MCF 10A (cell line): ENCODE measurements at regions not wholly inside any gene's neighbourhood (a gene's known extent, or its start where the extent isn't known, plus 50 kb on each side); places are given as distances from the start of the nearest gene placed in this dataset.

Experiments used
- BruUV-seq: library from RNA; stranded (reverse); fragments of 400-500 nt; replicated peaks from 2 replicates; lab custom pipeline; 2021; lab: Mats Ljungman, UMichigan
- CTCF ChIA-PET: fragments of 300-600 bp; sonication (Branson Sonifier 250); formaldehyde crosslinking; extraction: SDS; loops from one replicate; lab custom pipeline; 2021; ENCODE audit warnings: antibody characterized with exemption, inconsistent platforms; lab: Yijun Ruan, JAX
- POLR2A ChIA-PET: fragments of 300-600, 350-650 bp; sonication (Branson Sonifier 250); formaldehyde crosslinking; extraction: SDS; loops from one replicate; lab custom pipeline; 2020; ENCODE audit warnings: antibody characterized with exemption, inconsistent platforms; lab: Yijun Ruan, JAX
- DNase-seq: peaks from one replicate; pipeline ENCODE4 v3.0.0-alpha.2; 2018; ENCODE audit not compliant: unreplicated experiment
- H3K27ac Mint-ChIP-seq: one replicate; pipeline ENCODE4 v1.8.0; 2022; ENCODE audit warnings: mild to moderate bottlenecking, low read depth, mixed read lengths; ENCODE audit not compliant: unreplicated experiment
- H3K27me3 Mint-ChIP-seq: one replicate; pipeline ENCODE4 v1.8.0; 2022; ENCODE audit warnings: mixed read lengths; ENCODE audit not compliant: insufficient read depth, unreplicated experiment
- H3K36me3 Mint-ChIP-seq: one replicate; pipeline ENCODE4 v1.8.0; 2022; ENCODE audit warnings: mild to moderate bottlenecking, moderate library complexity, mixed read lengths; ENCODE audit not compliant: insufficient read depth, unreplicated experiment
- H3K4me1 Mint-ChIP-seq: one replicate; pipeline ENCODE4 v1.8.0; 2022; ENCODE audit warnings: mixed read lengths; ENCODE audit not compliant: insufficient read depth, unreplicated experiment
- H3K4me3 Mint-ChIP-seq: one replicate; pipeline ENCODE4 v1.8.0; 2022; ENCODE audit warnings: mild to moderate bottlenecking, moderate library complexity, mixed read lengths; ENCODE audit not compliant: unreplicated experiment
- H3K9me3 Mint-ChIP-seq: one replicate; pipeline ENCODE4 v1.8.0; 2022; ENCODE audit warnings: mixed read lengths; ENCODE audit not compliant: unreplicated experiment
- CTCF ChIP-seq: fragments of 200-600 bp; IDR thresholded peaks from one replicate; pipeline ENCODE4 v1.8.0; 2022; ENCODE audit warnings: antibody characterized with exemption, mild to moderate bottlenecking; ENCODE audit not compliant: unreplicated experiment
- intact Hi-C: fragments of 100-400 bp; cut with micrococcal nuclease; formaldehyde crosslinking; loops from 2 replicates; pipeline ENCODE4 v1.14.1; 2022

GRCh38 chr1:29970747-29971325 lies 734.5 kb downstream of the PTPRU start:
- no peak overlapping the region for H3K27ac Mint-ChIP-seq
- intact Hi-C loops: no loop called here
- peaks cover 7% of the 10 kb centered on the region for H3K4me1 Mint-ChIP-seq

GRCh38 chr1:29969576-29969975 lies 733.3 kb downstream of the PTPRU start:
- ChIA-PET CTCF (interaction anchor here (0.9 kb wide), 1 partner anchor 142 kb away, joined by 3 read pairs; no protein-coding TSS in a partner anchor), POLR2A (interaction anchor here (0.6 kb wide), 2 partner anchors 53 to 588 kb away, joined by 3 to 4 read pairs; no protein-coding TSS in a partner anchor)
- no peak for TF ChIP-seq CTCF
- Mint-ChIP-seq H3K4me3 (no peak overlapping the region), H3K36me3 (no peaks in the 10 kb centered on the region), H3K27ac (no peak overlapping the region), H3K27me3 (peaks cover 58% of the 10 kb centered on the region), H3K4me1 (peaks cover 6% of the 10 kb centered on the region), H3K9me3 (no peaks in the 10 kb centered on the region)
- intact Hi-C loops: no loop called here
- DNase-seq: no peak
- no TSS peak for BruUV-seq

More at GRCh38 chr1:29970747-29971325, 734.5 kb downstream of the PTPRU start:
- Mint-ChIP-seq H3K9me3 (no peaks in the 10 kb centered on the region), H3K4me3 (no peak overlapping the region), H3K27me3 (peaks cover 54% of the 10 kb centered on the region), H3K36me3 (no peaks in the 10 kb centered on the region)
- no peak for DNase-seq
- no peak for TF ChIP-seq CTCF
- no TSS peak for BruUV-seq
- ChIA-PET POLR2A (interaction anchor here (0.6 kb wide), 1 partner anchor 15 kb away, joined by 3 read pairs; no protein-coding TSS in a partner anchor), CTCF (no interaction called here)

GRCh38 chr1:29967261-29967660 lies 730.9 kb downstream of the PTPRU start:
- BruUV-seq: no TSS peak
- intact Hi-C loops: no loop called here
- H3K4me3 Mint-ChIP-seq: no peak overlapping the region
- no peaks in the 10 kb centered on the region for H3K9me3 Mint-ChIP-seq
- H3K27me3 Mint-ChIP-seq: peaks cover 57% of the 10 kb centered on the region
- no peak overlapping the region for H3K27ac Mint-ChIP-seq
- no peak for TF ChIP-seq CTCF
- H3K36me3 Mint-ChIP-seq: no peaks in the 10 kb centered on the region
- DNase-seq: no peak
- H3K4me1 Mint-ChIP-seq: no peaks in the 10 kb centered on the region
- ChIA-PET POLR2A (no interaction called here), CTCF (no interaction called here)

GRCh38 chr1:29966526-29967045 lies 730.3 kb downstream of the PTPRU start:
- Mint-ChIP-seq H3K36me3 (no peaks in the 10 kb centered on the region), H3K27ac (no peak overlapping the region), H3K4me3 (no peak overlapping the region), H3K4me1 (no peaks in the 10 kb centered on the region), H3K9me3 (no peaks in the 10 kb centered on the region), H3K27me3 (peaks cover 50% of the 10 kb centered on the region)
- no peak for DNase-seq
- CTCF ChIA-PET: no interaction called here
- no peak for TF ChIP-seq CTCF
- BruUV-seq: no TSS peak
- intact Hi-C loops: no loop called here
- POLR2A ChIA-PET: no interaction called here
